GM18505 (cell line): ENCODE measurements at regions not wholly inside any gene's neighbourhood (a gene's known extent, or its start where the extent isn't known, plus 50 kb on each side); places are given as distances from the start of the nearest gene placed in this dataset.

Experiments used
- ATAC-seq: cut with Tn5 transposase; IDR thresholded peaks from one replicate; pipeline ENCODE4 v1.9.1; 2021; ENCODE audit not compliant: unreplicated experiment
- POLR2A ChIP-seq: IDR thresholded peaks from 4 replicates; pipeline ENCODE4 v1.6.1; 2011; ENCODE audit warnings: borderline replicate concordance; ENCODE audit not compliant: insufficient read depth, insufficient read length; ENCODE audit errors: extremely low read depth

DNA sequence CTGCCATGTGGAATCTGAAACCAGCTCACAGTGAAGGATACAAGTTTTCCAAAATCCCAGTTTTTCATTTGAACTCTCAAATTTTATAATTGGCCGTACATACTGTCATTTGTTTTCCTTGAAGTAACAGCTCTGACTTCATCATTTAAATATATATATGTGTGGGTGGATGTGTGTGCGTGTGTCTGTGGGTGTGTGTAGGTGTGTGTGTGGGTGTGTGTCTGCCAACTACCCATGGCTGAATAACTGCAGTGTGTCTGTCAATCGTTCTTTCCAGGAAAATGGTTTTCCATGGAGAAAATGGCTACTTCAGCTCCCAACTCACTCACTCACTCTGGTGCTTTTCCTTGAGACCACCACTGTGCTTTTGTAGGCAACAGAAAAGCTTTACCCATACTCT is 169.0 kb downstream of the PLPP3 start:
- TF ChIP-seq POLR2A: no peak
- no peak for ATAC-seq

DNA sequence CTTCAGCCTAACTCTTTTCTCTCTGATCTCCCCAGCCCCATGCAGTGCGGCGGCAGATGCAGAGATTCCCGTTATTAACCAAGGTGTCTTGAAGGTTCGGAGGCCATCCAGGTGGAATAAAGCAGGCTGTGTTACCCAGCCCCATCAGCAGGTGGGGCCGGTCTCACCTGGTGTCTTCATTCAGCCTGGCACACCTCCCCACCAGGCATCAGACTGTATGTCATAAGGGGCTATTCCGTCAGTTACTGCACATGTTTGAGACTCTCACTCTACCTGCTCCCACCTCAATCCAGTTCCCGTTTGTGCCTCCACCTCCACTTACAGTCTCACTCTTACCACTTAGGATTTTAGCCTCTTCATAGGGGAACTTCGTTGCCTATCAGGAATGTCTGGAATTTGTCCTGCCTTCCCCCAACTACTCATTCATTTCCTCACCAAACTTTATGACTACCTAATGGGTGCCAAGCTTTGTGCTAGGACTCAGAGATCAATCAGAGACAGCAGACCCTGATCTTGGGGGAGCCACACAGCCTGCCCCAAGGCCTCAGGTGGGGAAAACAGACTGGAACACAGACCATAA is 170.2 kb downstream of the PLPP3 start:
- TF ChIP-seq POLR2A: no peak
- ATAC-seq: no peak

DNA sequence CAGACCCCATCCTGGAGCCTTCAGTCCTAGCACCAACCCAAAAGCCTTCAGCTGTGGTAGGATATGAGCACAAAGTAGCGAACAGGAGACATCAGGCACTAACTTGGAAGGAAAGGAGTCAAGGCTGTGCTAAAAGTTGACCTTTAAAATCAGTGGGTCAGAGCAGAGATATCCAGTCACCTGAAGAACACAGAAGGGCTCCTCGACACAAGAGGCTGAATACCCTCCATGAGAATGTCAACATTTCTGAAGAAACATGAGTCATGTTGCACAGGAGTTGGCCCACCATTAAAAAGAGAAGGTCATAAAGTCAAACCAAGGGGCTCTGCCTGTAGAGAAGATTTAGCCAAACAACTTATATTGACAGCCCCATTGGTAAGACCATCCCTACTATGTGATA is 172.5 kb downstream of the PLPP3 start:
- ATAC-seq: no peak
- no peak for TF ChIP-seq POLR2A

DNA sequence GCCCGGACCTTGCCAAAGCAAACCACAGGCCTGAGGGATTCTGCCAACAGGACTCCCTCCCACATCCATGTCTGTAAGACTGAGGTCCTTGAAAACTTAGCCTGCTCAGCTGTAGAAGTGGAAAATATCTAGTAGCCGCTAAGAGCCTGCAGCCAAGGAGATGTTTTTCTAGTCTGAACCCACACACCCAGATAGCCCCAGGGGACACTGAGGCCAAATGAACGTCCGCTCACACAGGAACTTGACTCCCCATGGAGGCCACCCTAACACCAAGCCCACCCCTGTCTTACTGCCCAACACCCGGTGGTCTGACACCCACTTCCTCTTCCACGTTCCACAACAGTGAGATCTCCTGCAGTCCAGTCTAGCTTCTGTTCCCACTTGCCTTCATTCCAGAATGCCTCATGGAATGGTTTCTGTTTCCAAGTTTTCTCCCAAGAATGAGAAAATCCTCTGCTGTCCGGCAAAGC is 174.8 kb downstream of the PLPP3 start:
- TF ChIP-seq POLR2A: no peak
- ATAC-seq: no peak

DNA sequence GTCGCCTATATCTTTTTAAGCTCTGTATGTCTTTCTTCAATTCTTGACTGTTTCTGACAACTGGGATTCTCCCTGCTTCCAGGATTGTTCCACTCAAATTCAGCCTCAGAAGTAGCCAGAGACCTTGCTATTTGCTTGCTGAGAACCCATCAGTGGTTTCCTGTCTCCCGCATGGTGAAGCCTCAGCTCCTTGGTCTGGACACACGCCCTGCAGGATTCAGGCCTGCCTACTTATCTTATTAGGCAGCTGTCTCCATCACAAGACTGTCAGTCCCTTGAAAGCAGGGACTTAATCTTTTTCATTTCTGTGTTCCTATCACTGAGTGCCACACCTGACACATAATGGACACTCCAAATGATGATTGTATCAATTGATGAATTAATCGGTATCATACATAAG is 175.3 kb downstream of the PLPP3 start:
- TF ChIP-seq POLR2A: no peak
- ATAC-seq: no peak

DNA sequence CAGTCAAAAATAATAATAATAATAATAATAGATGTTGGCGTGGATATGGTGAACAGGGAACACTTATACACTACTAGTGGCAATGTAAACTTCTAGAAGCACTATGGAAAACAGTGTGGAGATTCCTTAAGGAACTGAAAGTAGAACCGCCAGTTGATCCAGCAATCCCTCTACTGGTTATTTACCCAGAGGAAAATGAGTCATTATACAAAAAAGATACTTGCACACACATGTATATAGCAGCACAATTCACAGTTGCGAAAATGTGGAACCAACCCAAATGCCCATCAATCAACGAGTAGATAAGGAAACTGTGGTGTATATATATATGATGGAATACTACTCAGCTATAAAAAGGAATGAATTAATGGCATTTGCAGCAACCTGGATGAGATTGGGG is 176.0 kb downstream of the PLPP3 start:
- no peak for TF ChIP-seq POLR2A
- ATAC-seq: no peak

DNA sequence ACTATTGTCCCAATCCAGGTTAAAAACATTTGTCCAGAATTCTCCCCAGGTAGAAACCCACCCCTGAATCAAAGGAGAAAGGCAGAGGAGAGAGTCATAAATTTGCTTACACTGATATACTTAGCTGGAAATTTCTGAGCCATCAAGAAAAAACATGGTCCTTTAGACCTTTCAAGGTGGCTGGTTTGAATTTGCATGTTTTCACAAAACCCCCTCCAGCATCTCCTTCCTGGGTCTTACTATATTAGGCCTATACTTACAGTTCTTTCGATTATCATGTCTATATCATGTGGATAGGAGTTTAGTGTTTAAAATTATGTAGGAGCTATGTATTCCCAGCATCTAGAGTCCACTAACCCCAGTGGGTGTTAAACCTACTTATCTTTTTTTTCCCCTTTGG is 178.2 kb downstream of the PLPP3 start:
- no peak for ATAC-seq
- TF ChIP-seq POLR2A: no peak

DNA sequence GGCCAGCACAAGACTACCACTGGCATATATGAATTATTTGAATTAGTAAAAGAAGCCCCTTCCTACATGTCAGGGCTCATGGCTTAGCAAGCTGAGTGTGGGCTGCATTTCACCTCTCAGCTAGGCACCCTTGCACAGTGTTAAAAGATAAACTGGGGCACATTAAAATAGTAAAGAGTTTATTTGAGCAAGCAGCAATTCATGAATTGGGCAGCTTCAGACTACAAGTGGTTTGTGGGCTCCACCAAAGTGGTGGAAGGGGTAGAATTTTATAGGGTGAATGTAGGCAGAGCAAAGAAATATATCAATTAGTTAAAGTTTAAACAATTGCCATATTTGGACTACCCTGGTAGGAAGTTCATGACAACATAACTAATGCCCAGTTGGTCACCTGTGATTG is 178.8 kb downstream of the PLPP3 start:
- no peak for ATAC-seq
- no peak for TF ChIP-seq POLR2A

DNA sequence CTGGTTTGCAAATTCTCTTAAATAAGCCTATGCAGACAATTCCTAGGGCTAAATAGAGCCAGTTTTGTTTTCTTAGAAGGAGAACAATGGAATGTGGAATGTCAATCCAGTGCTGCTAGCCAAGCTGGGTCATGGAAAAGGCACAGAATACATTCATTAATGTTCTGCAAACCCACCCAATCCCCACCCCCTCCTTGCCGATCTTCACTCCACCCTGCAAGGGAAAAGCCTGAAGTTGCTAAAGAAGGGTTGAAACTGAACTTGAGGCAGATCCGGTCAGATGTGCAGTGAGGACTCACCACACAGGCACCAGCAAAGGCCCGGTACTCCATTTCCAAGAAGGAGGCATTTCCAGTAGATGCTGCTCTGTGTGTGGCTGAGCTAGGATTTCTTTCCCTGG is 179.6 kb downstream of the PLPP3 start:
- TF ChIP-seq POLR2A: no peak
- ATAC-seq: no peak

DNA sequence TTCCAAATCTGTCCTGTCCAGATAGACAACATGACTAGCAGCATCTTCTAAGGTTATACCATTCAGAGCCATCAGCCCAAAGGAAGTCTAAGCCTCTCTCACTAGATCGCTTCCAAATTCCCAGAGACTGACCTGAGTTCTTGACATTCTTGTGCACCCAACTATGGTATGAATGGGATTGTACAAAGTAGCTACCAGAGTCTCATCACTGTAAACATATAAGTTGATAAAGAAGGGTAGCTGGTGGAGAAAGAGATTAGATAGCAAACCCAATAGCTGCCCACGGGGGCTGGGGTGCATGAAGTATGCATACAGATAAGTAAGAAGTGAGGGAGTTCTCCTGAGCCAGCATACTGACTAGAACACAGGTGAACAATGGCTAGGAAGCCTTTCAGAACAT is 180.0 kb downstream of the PLPP3 start:
- no peak for ATAC-seq
- TF ChIP-seq POLR2A: no peak

DNA sequence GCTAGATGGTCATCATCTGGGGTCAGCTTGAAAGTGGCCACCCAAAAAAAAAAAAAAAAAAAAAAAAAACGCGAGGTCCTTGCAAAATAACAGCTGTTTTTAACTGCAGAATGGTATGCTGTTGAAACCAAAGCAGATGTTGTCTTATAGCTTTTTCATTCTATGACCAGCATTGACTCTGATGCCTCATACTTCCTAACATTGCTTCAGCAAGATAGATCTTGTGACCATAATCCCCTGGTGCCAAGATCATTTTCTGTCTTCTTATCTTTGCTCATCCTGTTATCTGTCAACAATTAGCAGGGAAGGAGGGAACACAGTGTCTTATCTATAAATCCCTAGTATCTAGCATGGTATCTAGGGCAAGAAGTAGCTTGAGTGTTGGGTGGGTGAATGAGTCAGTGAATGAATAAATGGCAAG is 181.5 kb downstream of the PLPP3 start:
- no peak for ATAC-seq
- no peak for TF ChIP-seq POLR2A

DNA sequence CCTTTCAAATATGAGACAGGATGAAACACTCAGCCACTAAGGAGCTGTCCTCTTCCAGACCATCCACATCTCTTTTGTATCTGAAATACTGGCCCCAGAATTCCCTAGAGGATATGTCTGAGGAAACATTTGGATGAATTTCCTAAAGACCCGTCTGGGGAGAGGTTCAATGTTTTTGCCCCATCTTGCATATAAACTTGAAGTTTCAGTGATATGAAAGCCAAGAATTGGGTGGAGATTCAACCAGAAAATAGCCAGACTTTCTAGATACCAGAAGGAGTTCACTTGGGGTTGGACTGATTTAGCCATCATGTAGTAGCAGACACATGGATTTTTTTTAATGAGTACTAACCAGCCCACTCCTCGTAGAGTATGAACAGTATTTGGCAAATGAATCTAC is 182.0 kb downstream of the PLPP3 start:
- ATAC-seq: no peak
- TF ChIP-seq POLR2A: no peak

DNA sequence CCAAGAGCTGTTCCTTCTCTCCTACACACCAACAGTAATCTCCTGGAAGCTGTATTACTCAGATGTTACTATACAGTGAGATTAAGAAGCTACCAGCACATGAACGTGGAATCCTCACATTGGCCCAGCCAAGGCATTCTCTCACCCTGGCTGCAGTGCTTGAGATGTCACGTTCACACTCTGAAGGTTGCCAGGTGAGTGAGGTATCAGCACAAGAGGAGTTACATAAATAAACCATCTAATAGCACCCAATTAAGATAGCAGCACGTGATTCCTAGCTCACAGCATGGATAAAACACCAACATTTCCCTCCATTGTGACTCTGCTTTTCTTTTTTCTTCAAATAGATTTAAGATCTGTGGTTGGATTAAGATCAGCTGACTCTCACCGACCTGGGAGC is 182.8 kb downstream of the PLPP3 start:
- no peak for TF ChIP-seq POLR2A
- ATAC-seq: no peak

DNA sequence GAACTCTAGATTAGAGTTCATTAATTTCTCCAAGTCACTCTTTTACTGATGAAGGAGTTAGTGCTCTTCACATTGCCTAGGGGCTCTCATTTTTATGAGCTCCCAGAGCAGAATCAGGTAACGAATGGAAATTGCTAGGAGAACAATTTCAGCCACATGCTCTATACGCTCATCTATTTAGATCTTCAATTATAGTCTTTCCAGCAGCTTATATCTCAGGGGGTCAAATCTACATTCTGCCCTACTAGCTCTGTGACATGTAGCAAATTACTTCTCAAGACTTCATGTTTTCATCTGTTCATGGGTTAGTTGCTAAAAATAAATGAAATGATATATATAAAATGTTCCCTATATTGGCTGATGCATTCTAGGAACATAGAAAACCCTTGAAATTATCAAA is 183.6 kb downstream of the PLPP3 start:
- ATAC-seq: no peak
- no peak for TF ChIP-seq POLR2A

DNA sequence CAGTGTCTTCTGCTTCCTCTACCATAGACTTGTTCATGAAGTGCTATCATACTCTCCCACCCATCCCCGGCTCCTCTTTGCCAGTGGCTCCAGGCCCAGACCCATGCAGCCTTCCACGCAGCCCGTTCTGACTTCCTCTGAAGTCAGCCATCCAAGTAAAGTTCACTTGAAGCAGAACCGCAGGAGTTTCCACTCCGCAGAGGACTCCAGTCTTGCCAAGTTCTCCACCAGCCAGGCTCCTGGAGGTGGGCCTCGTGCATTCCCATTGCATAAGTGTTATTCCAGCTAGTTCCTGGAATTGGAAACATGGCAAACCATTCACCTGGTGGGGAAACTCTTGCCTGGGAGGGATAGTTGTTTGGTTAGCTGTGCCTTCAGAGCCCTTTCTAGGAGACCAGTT is 185.1 kb downstream of the PLPP3 start:
- ATAC-seq: no peak
- no peak for TF ChIP-seq POLR2A
